Liver (tissue), 2 donors: ENCODE measurements at regions not wholly inside any gene's neighbourhood (a gene's known extent, or its start where the extent isn't known, plus 50 kb on each side); places are given as distances from the start of the nearest gene placed in this dataset.

Experiments used
- YY1 ChIP-seq: IDR thresholded peaks from 2 replicates; pipeline ENCODE4 v1.6.1; 2016; ENCODE audit warnings: antibody characterized with exemption, mild to moderate bottlenecking
- TF ChIP-seq, protein P1 (sequence below): fragments of 150-350 bp; IDR thresholded peaks from 2 replicates; pipeline ENCODE4 v1.5.1; 2017; ENCODE audit warnings: improper control_type of control experiment, low read depth, low read length; ENCODE audit not compliant: missing input control
- TF ChIP-seq, protein P2 (sequence below): IDR thresholded peaks from 2 replicates; pipeline ENCODE4 v1.6.1; 2016; ENCODE audit warnings: antibody characterized with exemption
- donor health status: healthy.

DNA sequence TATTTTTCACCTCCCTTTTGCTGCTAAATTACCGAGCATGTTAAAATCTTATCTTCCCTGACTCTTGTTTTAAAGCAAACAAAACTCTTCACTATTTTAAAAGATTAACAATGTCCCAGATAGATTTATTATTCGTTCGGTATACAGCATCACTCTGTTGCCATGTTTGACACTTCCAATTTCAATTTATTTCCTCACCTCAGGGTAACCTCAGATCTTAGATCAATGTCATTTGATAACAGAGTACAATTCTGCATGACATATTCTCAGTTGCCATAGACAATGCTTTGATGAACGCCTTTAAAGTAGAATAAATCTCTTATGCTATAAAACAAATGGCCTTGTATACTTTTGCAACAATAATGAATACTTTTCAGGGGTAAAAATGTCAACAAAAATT, 1078.1 kb upstream of the IGFBP7 start:
- TF ChIP-seq, protein P1, sequence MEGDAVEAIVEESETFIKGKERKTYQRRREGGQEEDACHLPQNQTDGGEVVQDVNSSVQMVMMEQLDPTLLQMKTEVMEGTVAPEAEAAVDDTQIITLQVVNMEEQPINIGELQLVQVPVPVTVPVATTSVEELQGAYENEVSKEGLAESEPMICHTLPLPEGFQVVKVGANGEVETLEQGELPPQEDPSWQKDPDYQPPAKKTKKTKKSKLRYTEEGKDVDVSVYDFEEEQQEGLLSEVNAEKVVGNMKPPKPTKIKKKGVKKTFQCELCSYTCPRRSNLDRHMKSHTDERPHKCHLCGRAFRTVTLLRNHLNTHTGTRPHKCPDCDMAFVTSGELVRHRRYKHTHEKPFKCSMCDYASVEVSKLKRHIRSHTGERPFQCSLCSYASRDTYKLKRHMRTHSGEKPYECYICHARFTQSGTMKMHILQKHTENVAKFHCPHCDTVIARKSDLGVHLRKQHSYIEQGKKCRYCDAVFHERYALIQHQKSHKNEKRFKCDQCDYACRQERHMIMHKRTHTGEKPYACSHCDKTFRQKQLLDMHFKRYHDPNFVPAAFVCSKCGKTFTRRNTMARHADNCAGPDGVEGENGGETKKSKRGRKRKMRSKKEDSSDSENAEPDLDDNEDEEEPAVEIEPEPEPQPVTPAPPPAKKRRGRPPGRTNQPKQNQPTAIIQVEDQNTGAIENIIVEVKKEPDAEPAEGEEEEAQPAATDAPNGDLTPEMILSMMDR: no peak
- no peak for TF ChIP-seq YY1
- TF ChIP-seq, protein P2, sequence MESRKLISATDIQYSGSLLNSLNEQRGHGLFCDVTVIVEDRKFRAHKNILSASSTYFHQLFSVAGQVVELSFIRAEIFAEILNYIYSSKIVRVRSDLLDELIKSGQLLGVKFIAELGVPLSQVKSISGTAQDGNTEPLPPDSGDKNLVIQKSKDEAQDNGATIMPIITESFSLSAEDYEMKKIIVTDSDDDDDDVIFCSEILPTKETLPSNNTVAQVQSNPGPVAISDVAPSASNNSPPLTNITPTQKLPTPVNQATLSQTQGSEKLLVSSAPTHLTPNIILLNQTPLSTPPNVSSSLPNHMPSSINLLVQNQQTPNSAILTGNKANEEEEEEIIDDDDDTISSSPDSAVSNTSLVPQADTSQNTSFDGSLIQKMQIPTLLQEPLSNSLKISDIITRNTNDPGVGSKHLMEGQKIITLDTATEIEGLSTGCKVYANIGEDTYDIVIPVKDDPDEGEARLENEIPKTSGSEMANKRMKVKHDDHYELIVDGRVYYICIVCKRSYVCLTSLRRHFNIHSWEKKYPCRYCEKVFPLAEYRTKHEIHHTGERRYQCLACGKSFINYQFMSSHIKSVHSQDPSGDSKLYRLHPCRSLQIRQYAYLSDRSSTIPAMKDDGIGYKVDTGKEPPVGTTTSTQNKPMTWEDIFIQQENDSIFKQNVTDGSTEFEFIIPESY: no peak
